ENCODE measurements at regions not wholly inside any gene's neighbourhood (a gene's known extent, or its start where the extent isn't known, plus 50 kb on each side); places are given as distances from the start of the nearest gene placed in this dataset.

DNA sequence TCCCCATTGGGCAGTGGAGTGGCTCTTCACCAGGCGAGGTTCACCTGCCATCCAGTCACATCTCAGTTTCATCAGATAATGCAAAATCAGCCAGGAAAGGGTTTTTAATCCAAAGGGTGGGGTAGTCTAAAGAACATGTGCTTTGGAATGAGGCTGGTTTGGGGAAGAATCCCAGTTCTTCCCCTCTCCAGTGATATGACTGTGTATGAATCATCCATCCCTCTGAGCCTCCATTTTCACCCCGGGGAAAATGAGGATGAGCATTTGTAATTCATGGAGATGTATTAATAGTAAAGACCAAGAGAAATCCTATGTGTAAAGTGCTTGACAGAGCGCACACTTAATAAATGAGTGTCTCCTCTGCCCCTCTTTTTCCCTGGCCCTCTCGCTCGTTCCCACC lies 215.1 kb upstream of the FGGY start:
- DNase-seq (ENCODE audit: low read depth, low spot score), result no peak

DNA sequence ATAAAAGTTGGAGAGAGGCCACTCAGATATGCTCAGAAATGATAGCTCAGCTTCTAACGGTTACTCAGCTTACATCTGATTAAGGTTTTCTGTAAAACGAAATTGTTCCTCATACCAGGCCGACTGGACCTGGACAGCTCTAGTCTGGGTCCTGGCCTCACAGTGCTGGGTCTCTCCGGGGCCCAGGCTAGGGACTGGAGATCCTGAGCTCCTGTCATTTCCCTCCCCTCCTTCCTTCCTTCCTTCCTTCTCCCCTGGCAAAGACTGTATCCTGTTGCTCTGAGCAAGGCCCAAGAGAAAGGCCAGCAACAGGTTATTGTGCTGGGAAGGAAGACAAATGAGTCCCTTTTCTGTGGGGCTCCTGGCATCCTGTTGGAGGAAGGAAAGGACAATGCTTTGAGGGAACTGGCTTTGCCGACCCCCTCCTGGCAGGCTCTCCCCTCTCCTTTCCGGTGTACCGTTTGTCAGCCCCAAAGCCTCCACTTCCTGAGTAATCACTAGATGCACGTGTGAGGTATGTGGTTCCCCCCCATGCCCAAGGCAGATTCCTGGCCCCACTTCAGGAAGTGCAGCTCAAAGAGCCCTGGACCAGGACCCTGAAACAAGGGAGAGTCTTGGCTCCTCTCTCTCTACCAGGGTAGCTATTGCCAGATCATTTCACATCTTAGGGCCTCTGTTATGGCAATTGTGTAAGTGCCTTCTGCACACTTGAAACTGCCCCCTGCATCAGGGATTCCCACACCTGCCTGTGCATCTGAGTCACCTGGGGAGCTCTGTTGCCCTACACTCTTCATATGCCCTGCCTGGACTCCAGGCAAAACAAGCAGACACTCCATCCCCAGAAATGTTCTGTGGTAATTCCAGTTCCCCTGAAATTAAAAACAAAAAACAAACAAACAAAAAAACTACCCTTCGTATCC lies 212.7 kb upstream of the FGGY start:
- no peak for DNase-seq (ENCODE audit: low read depth, low spot score)

DNA sequence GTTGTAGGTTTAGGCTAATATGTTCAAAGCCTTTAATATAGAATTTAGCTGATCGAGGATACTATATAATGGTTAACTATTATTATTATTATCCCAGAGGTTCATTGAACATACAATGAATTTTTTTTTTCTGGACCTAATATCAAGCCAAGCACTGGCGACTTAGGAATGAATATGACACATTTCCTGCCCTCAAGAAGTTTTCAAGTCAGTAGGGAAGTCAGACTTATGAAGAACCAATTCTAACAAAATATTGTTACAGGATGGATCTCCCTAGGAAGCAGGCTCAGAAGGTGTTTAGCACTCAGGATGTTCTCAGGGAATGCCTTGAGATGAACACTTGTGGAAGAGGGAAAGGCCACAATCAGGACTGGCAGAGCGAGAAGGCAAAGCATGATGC lies 211.8 kb upstream of the FGGY start:
- DNase-seq (ENCODE audit: low read depth, low spot score), result no peak

DNA sequence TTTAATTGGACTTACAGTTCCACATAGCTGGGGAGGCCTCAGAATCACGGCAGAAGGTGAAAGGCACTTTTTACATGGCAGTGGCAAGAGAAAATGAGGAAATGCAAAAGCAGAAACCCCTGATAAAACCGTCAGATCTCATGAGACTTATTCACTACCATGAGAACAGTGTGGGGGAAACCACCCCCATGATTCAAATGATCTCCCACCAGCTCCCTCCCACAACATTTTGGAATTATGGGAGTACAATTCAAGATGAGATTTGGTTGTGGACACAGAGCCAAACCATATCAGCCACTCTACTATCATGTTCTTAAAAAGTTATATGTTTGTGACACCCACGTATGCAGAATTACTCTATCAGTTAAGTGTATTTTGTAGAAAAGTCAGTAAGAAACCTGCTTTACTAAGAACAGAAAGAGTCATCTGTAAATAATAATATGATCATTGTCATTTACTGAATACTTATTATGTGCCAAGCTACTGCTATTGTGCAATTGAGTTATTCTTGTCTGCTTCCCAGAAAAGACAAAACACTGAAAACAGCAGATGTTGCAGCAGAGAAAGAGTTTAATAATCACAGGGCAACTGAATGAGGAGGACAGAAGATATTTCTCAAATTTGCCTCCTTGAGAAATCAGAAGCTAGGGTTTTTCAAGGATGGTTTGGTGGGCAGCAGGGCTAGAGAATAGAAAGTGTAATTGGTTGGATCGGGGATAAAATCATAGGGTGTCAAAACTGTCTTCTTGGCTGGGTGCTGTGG lies 207.7 kb upstream of the FGGY start:
- no peak for DNase-seq (ENCODE audit: low read depth, low spot score)

- no peak for DNase-seq (ENCODE audit: low read depth, low spot score)
Observed at GRCh38 chr1:59089922-59090457, 206.9 kb upstream of the FGGY start.

- no peak for DNase-seq (ENCODE audit: low read depth, low spot score)
Observed at GRCh38 chr1:59092126-59092525, 204.8 kb upstream of the FGGY start.

DNA sequence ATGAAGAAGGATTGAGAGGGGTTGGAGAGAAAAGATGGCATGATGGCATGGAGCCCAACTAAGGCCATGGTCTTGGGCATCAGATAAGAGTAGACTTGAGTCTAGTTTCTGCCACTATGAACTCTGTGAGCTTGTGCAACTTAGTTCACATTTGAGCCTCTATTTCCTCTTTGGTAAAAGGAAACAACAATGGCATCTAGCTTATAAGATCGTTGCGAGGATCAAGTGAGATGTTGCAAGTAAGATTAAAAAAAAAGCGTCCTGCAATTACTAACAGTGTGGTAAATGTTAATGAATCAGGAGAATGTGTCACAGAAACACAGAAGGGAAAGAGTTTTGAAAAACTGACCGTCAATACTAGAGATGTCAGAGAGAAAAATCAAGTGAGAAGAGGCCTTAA lies 202.9 kb upstream of the FGGY start:
- DNase-seq (ENCODE audit: low read depth, low spot score), result no peak

GRCh38 chr1:59096501-59096900 lies 200.4 kb upstream of the FGGY start:
- no peak for DNase-seq (ENCODE audit: low read depth, low spot score)

DNA sequence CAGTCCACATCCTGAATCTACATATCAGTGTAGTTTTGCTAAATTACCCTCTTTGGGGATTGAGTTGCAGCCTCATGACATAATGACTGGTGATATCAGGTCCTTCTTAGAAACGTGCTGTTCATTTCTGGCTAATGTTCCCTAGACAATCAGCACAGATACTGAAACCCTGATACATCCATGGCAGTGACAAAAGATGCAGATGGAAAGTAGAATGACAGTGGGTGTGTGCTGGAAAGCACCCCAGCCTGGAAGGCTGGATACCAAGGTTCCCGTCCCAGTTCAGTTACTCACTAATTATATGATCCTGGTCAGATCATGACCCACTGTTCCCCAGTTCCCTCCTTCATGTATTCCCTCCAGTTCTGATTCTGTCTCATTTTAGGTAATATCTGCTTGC lies 198.2 kb upstream of the FGGY start:
- DNase-seq (ENCODE audit: low read depth, low spot score), result no peak

- no peak for DNase-seq (ENCODE audit: low read depth, low spot score)
Observed at GRCh38 chr1:59100708-59101374, 196.1 kb upstream of the FGGY start.

- DNase-seq (ENCODE audit: low read depth, low spot score), result no peak
Observed at GRCh38 chr1:59101518-59101917, 195.4 kb upstream of the FGGY start.

- DNase-seq (ENCODE audit: low read depth, low spot score), result no peak
Observed at GRCh38 chr1:59103457-59103856, 193.4 kb upstream of the FGGY start.

GRCh38 chr1:59104191-59104760 lies 192.6 kb upstream of the FGGY start:
- no peak for DNase-seq (ENCODE audit: low read depth, low spot score)

DNA sequence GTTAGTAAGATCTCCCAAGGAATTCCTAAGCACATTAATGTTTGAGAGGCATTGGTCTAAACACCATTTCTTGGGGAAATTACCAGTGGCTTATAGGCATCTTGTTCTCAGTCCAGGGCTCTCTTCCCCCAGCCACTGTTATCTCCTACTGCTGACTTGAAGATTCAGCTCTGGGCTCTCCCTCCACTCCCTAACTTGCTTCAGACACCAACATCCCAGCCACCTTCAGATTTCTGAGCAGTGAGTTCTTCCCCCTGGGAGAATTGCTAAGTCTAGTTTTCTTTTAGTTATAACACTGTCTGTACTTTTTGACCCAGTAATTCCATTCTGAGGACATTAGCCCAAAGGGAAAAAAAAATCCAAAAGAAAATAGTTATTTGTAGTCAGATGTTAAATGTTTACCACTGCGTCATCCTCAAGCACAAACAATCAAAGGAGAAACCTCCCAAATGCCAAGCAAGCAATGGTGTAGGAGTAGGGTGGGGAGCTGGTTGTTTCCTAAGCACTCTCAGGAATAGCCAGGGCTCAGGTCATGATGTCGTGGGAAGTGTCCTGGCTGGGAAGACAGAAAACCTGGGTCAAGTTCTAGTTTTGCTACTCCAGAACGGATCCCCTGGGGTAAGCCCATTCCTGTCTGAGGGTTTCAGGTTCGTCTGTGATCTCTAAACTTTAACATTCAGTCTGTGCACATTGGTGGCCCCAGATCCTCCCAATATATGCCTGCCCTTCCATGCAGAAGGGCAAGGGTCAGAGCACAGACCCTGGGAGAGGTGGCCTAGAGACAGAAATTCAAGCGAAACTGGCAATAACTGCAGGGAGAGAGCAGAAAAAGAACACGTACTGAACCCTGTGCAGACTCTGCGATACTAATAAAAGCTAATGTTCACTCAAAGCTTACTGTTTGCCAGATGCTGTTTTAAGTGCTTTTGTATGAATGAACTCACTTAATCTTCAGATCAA lies 191.1 kb upstream of the FGGY start:
- no peak for DNase-seq (ENCODE audit: low read depth, low spot score)

DNA sequence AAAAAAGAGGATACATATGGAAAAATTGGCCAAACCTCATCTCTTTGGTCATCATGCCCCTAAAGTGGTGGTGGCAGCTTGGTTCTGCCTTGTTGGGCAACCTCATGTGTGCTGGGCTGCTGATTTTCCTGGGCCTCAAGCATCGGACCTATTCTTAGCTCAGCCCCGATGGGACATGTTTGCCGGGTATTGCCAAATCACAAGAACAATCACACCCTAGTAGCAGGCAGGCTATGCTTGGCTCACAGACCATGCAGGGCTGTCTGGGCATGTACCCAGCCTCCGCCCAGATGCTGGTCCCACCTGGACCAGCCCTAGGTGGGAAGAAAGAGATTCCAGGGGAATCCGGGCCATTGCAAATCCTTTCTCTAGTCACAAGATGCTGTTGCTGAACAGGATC lies 189.4 kb upstream of the FGGY start:
- no peak for DNase-seq (ENCODE audit: low read depth, low spot score)

- DNase-seq (ENCODE audit: low read depth, low spot score), result no peak
Observed at GRCh38 chr1:59107916-59108315, 189.0 kb upstream of the FGGY start.

DNA sequence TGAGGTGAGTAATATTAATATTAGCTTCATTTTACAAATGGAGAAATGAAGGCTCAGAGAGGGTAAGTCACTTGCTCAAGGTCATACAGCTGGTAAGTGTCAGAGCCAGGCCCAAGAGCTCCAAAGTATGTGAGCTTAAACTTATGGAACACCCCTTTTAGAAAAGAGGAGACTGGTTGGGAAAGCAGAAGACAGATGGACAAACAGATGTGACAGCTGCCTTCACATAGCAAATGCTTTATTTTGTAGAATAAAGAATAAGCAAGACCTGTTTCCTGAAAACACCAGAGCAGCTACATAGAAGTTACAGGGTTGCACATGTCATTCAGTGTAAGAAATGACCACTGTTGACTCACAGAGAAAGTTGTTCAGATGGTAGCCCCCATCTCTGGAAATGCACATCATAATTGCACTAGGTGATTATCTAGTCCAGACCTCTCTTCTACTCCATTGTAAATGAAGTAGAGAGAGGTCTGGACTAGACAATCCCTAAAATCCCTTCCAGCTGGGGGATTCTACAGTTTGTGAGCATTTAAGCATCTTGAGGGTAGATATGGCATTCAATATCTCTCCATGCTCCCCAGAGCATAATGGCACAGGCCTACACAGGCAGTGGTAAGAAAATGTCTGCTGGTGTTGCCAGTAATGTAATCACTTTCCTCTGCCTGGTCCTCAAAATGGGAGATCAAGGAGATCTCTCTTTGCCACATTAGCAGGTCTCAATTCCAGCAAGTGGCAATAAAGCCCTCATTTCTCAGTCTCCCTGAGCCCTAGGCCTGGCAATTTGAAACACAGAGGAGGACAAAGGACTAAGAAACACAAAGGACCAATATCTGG lies 188.2 kb upstream of the FGGY start:
- DNase-seq (ENCODE audit: low read depth, low spot score), result no peak

- no peak for DNase-seq (ENCODE audit: low read depth, low spot score)
Observed at GRCh38 chr1:59110271-59110670, 186.6 kb upstream of the FGGY start.

- no peak for DNase-seq (ENCODE audit: low read depth, low spot score)
Observed at GRCh38 chr1:59113876-59114457, 182.9 kb upstream of the FGGY start.
